ENCODE measurements at regions not wholly inside any gene's neighbourhood (a gene's known extent, or its start where the extent isn't known, plus 50 kb on each side); places are given as distances from the start of the nearest gene placed in this dataset.

- no peak overlapping the region for H3K9ac ChIP-seq (ENCODE audit: insufficient read depth, low read length, poor library complexity, severe bottlenecking)
- H3K36me3 Mint-ChIP-seq = no peaks in the 10 kb centered on the region
- no peak for DNase-seq
- 100% methylated on average over 1 of the region's 1 CpG for WGBS (ENCODE audit: insufficient coverage)
- H3K4me3 ChIP-seq (replicated peaks in 1 of 3; ENCODE audit: low read depth in 2 of 3, low read length in 3 of 3) = no peak overlapping the region
- no peaks in the 10 kb centered on the region for H3K27me3 Mint-ChIP-seq (ENCODE audit: low read depth in 3 of 3)
- no peaks in the 10 kb centered on the region for H3K4me1 ChIP-seq (ENCODE audit: control insufficient read depth in 1 of 2, insufficient read depth in 2 of 2, low read length in 2 of 2)
- intact Hi-C loops (cut with micrococcal nuclease) = no loop called here
- no peaks in the 10 kb centered on the region for H4K20me1 ChIP-seq (ENCODE audit: insufficient read depth, low read length)
- H3K9me3 Mint-ChIP-seq = peaks cover 3 to 7% (median 5%) of the 10 kb centered on the region in 7 donors
- H3K4me2 ChIP-seq (replicated peaks; ENCODE audit: extremely low read depth, low read length, poor library complexity, severe bottlenecking) = no peak overlapping the region
- H3K36me3 ChIP-seq (replicated peaks in 1 of 2; ENCODE audit: control insufficient read depth in 1 of 2, insufficient read depth in 2 of 2, low read length in 2 of 2) = no peaks in the 10 kb centered on the region
- TF ChIP-seq, protein P1, sequence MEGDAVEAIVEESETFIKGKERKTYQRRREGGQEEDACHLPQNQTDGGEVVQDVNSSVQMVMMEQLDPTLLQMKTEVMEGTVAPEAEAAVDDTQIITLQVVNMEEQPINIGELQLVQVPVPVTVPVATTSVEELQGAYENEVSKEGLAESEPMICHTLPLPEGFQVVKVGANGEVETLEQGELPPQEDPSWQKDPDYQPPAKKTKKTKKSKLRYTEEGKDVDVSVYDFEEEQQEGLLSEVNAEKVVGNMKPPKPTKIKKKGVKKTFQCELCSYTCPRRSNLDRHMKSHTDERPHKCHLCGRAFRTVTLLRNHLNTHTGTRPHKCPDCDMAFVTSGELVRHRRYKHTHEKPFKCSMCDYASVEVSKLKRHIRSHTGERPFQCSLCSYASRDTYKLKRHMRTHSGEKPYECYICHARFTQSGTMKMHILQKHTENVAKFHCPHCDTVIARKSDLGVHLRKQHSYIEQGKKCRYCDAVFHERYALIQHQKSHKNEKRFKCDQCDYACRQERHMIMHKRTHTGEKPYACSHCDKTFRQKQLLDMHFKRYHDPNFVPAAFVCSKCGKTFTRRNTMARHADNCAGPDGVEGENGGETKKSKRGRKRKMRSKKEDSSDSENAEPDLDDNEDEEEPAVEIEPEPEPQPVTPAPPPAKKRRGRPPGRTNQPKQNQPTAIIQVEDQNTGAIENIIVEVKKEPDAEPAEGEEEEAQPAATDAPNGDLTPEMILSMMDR (IDR thresholded peaks at IDR 0.05) = no peak
- H3K27me3 ChIP-seq (ENCODE audit: control insufficient read depth in 2 of 2, insufficient read depth in 2 of 2, low read length in 2 of 2) = no peaks in the 10 kb centered on the region
- H3K79me2 ChIP-seq (ENCODE audit: insufficient read depth, low read length) = no peaks in the 10 kb centered on the region
- H3K27ac Mint-ChIP-seq = no peak overlapping the region
- H3K9me3 ChIP-seq (replicated peaks in 1 of 2; ENCODE audit: control insufficient read depth in 1 of 2, insufficient read depth in 1 of 2, low read length in 2 of 2) = peaks cover 0 to 7% of the 10 kb centered on the region in 2 donors
- no peak overlapping the region for H3K27ac ChIP-seq (ENCODE audit: low read depth in 1 of 2, low read length in 2 of 2)
- H3K4me1 Mint-ChIP-seq = no peaks in the 10 kb centered on the region
- no peak overlapping the region for H2AFZ ChIP-seq (ENCODE audit: insufficient read depth, low read depth, low read length, poor library complexity, severe bottlenecking)
- no peak overlapping the region for H3K4me3 Mint-ChIP-seq
Observed at GRCh38 chr4:96986816-96987215, 1146.9 kb downstream of the PDHA2 start.

- no peak for DNase-seq
- no peak overlapping the region for H3K4me3 ChIP-seq (replicated peaks in 1 of 3; ENCODE audit: low read depth in 2 of 3, low read length in 3 of 3)
- no peak overlapping the region for H3K9ac ChIP-seq (ENCODE audit: insufficient read depth, low read length, poor library complexity, severe bottlenecking)
- Mint-ChIP-seq H3K36me3 (no peaks in the 10 kb centered on the region), H3K4me1 (no peaks in the 10 kb centered on the region), H3K4me3 (no peak overlapping the region), H3K27ac (no peak overlapping the region), H3K27me3 (ENCODE audit: low read depth in 3 of 3) (no peaks in the 10 kb centered on the region), H3K9me3 (peaks cover 4 to 8% (median 5%) of the 10 kb centered on the region in 7 donors)
- H4K20me1 ChIP-seq (ENCODE audit: insufficient read depth, low read length) = no peaks in the 10 kb centered on the region
- H3K9me3 ChIP-seq (replicated peaks in 1 of 2; ENCODE audit: control insufficient read depth in 1 of 2, insufficient read depth in 1 of 2, low read length in 2 of 2) = peaks cover 0 to 7% of the 10 kb centered on the region in 2 donors
- no peak overlapping the region for H2AFZ ChIP-seq (ENCODE audit: insufficient read depth, low read depth, low read length, poor library complexity, severe bottlenecking)
- no peaks in the 10 kb centered on the region for H3K27me3 ChIP-seq (ENCODE audit: control insufficient read depth in 2 of 2, insufficient read depth in 2 of 2, low read length in 2 of 2)
- H3K4me2 ChIP-seq (replicated peaks; ENCODE audit: extremely low read depth, low read length, poor library complexity, severe bottlenecking) = no peak overlapping the region
- intact Hi-C loops (cut with micrococcal nuclease) = no loop called here
- TF ChIP-seq, protein P1 (IDR thresholded peaks at IDR 0.05) = no peak
- 100% methylated on average over 1 of the region's 1 CpG for WGBS (ENCODE audit: insufficient coverage)
- no peaks in the 10 kb centered on the region for H3K4me1 ChIP-seq (ENCODE audit: control insufficient read depth in 1 of 2, insufficient read depth in 2 of 2, low read length in 2 of 2)
- no peaks in the 10 kb centered on the region for H3K79me2 ChIP-seq (ENCODE audit: insufficient read depth, low read length)
- no peak overlapping the region for H3K27ac ChIP-seq (ENCODE audit: low read depth in 1 of 2, low read length in 2 of 2)
- H3K36me3 ChIP-seq (replicated peaks in 1 of 2; ENCODE audit: control insufficient read depth in 1 of 2, insufficient read depth in 2 of 2, low read length in 2 of 2) = no peaks in the 10 kb centered on the region
Observed at GRCh38 chr4:96991083-96991482, 1151.2 kb downstream of the PDHA2 start.
